CD4-positive, CD25-positive, alpha-beta regulatory T cell (primary cell): ENCODE measurements at regions not wholly inside any gene's neighbourhood (a gene's known extent, or its start where the extent isn't known, plus 50 kb on each side); places are given as distances from the start of the nearest gene placed in this dataset.

Source experiments
- ATAC-seq, 2 donors: fragments of 150-1000 bp; cut with Tn5 transposase; one replicate each; pipeline ENCODE4 v1.10.0; 2021; ENCODE audit warnings: low read depth in 2 of 2, moderate number of reproducible peaks in 2 of 2, moderate library complexity in 1 of 2
- DNase-seq, 3 donors: peaks; one replicate each; pipeline versions ENCODE4 v3.0.0 to v3.0.0-alpha.2; 2012 to 2022; ENCODE audit warnings: mixed read lengths in 1 of 3
- H3K27ac ChIP-seq: one replicate; pipeline ENCODE4 v1.7.0; 2013; ENCODE audit warnings: mild to moderate bottlenecking, low read length; ENCODE audit not compliant: insufficient read depth, poor library complexity, severe bottlenecking
- H3K27me3 ChIP-seq: one replicate; pipeline ENCODE4 v1.7.0; 2013; ENCODE audit warnings: low read length; ENCODE audit not compliant: control insufficient read depth, insufficient read depth
- H3K36me3 ChIP-seq: one replicate; pipeline ENCODE4 v1.7.0; 2013; ENCODE audit warnings: mild to moderate bottlenecking, low read length, moderate library complexity; ENCODE audit not compliant: control insufficient read depth, insufficient read depth
- H3K4me1 ChIP-seq: 2 replicates; pipeline ENCODE4 v1.7.0; 2013; ENCODE audit warnings: mild to moderate bottlenecking, low read length; ENCODE audit not compliant: insufficient read depth, control insufficient read depth, poor library complexity, severe bottlenecking
- H3K4me3 ChIP-seq: one replicate; pipeline ENCODE4 v1.7.0; 2013; ENCODE audit warnings: low read depth, mild to moderate bottlenecking, low read length, moderate library complexity
- H3K9me3 ChIP-seq, 2 experiments: 1 replicate in 1 of 2; 2 replicates in 1 of 2; pipeline ENCODE4 v1.7.0; 2013; ENCODE audit warnings: low read length in 2 of 2, mild to moderate bottlenecking in 1 of 2, moderate library complexity in 1 of 2; ENCODE audit not compliant: control insufficient read depth in 2 of 2
- H3K27ac Mint-ChIP-seq, 3 donors: one replicate each; pipeline ENCODE4 v1.8.0; 2020 to 2022; ENCODE audit warnings: mild to moderate bottlenecking in 3 of 3, mixed read lengths in 3 of 3, moderate library complexity in 2 of 3
- H3K27me3 Mint-ChIP-seq: one replicate; pipeline ENCODE4 v1.8.0; 2022; ENCODE audit warnings: mild to moderate bottlenecking, mixed read lengths
- H3K36me3 Mint-ChIP-seq: one replicate; pipeline ENCODE4 v1.8.0; 2020; ENCODE audit warnings: mixed read lengths
- H3K4me1 Mint-ChIP-seq, 4 donors: one replicate each; pipeline ENCODE4 v1.8.0; 2020 to 2022; ENCODE audit warnings: mixed read lengths in 4 of 4, mild to moderate bottlenecking in 1 of 4
- H3K4me3 Mint-ChIP-seq, 4 donors: one replicate each; pipeline ENCODE4 v1.8.0; 2020 to 2022; ENCODE audit warnings: mild to moderate bottlenecking in 4 of 4, mixed read lengths in 4 of 4, moderate library complexity in 3 of 4
- H3K9me3 Mint-ChIP-seq, 7 donors: one replicate each; pipeline ENCODE4 v1.8.0; 2020 to 2022; ENCODE audit warnings: mixed read lengths in 7 of 7, mild to moderate bottlenecking in 3 of 7, moderate library complexity in 2 of 7

DNA sequence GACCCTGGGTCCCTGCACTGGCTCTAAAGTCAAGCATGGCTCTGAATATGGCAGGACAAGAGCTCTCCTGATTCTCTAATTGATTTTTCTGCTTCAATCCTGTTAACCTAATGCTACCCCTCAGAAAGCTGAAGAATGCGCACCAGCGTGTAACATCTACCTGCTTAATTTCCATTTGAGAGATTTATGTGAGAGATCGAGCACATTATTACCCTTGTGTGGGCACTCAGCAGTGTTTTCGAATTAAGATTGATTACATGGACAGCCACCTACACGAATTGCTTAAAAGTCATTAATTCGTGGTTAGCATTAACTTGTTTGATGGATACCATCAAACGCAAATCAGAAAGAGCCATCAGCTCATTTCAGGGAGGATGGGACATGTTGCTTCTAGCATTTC lies 88.7 kb upstream of the PLPP4 start:
- Histone ChIP-seq H3K27me3 (no peaks in the 10 kb centered on the region), H3K4me1 (no peaks in the 10 kb centered on the region)
- no peaks in the 10 kb centered on the region for H3K4me1 Mint-ChIP-seq

GRCh38 chr10:120368927-120369326 lies 88.1 kb upstream of the PLPP4 start:
- Histone ChIP-seq H3K27ac (no peak overlapping the region), H3K4me3 (no peak overlapping the region), H3K4me1 (no peaks in the 10 kb centered on the region), H3K27me3 (no peaks in the 10 kb centered on the region), H3K9me3 (no peaks in the 10 kb centered on the region), H3K36me3 (no peaks in the 10 kb centered on the region)
- Mint-ChIP-seq H3K36me3 (no peaks in the 10 kb centered on the region), H3K4me3 (no peak overlapping the region), H3K27me3 (no peaks in the 10 kb centered on the region), H3K9me3 (peaks cover 0 to 6% (median 0%) of the 10 kb centered on the region in 7 donors), H3K27ac (no peak overlapping the region), H3K4me1 (no peaks in the 10 kb centered on the region)
- no peak for ATAC-seq
- no peak for DNase-seq

More for the DNA sequence above, 88.7 kb upstream of the PLPP4 start:
- no peak overlapping the region for H3K4me3 ChIP-seq
- no peak for ATAC-seq
- Mint-ChIP-seq H3K27me3 (no peaks in the 10 kb centered on the region), H3K9me3 (peaks cover 0 to 6% (median 0%) of the 10 kb centered on the region in 7 donors), H3K36me3 (no peaks in the 10 kb centered on the region), H3K27ac (no peak overlapping the region), H3K4me3 (no peak overlapping the region)
- no peaks in the 10 kb centered on the region for H3K9me3 ChIP-seq
- H3K27ac ChIP-seq = no peak overlapping the region
- DNase-seq = no peak
- H3K36me3 ChIP-seq = no peaks in the 10 kb centered on the region

DNA sequence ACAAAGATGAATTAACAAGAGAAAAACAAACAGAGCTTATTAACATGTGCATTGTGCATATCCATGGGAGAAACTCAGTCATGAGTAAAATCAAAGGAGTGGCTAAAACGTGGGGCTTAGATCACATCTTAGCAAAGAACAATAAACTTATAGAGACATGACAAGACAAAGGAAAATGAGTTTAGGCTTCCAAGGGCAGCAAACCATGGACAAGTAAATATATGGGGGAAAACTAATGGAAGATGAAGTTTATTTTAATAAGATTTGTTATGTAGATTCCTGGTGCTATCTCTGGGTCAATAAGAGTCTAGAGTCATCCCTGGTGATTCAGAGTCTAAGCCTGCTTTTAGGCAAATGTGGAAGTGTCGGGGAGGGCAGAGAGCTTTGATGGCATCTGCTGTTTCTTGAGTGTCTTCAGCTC lies 87.2 kb upstream of the PLPP4 start:
- no peaks in the 10 kb centered on the region for H3K36me3 ChIP-seq
- ATAC-seq (no peak), DNase-seq (no peak)
- H3K27me3 Mint-ChIP-seq = no peaks in the 10 kb centered on the region
- H3K36me3 Mint-ChIP-seq = no peaks in the 10 kb centered on the region
- H3K27ac Mint-ChIP-seq = no peak overlapping the region
- no peaks in the 10 kb centered on the region for H3K9me3 ChIP-seq
- H3K27ac ChIP-seq = no peak overlapping the region
- H3K27me3 ChIP-seq = no peaks in the 10 kb centered on the region
- H3K4me1 ChIP-seq = no peaks in the 10 kb centered on the region
- peaks cover 0 to 6% (median 0%) of the 10 kb centered on the region in 7 donors for H3K9me3 Mint-ChIP-seq
- H3K4me3 ChIP-seq = no peak overlapping the region
- H3K4me1 Mint-ChIP-seq = no peaks in the 10 kb centered on the region
- no peak overlapping the region for H3K4me3 Mint-ChIP-seq

DNA sequence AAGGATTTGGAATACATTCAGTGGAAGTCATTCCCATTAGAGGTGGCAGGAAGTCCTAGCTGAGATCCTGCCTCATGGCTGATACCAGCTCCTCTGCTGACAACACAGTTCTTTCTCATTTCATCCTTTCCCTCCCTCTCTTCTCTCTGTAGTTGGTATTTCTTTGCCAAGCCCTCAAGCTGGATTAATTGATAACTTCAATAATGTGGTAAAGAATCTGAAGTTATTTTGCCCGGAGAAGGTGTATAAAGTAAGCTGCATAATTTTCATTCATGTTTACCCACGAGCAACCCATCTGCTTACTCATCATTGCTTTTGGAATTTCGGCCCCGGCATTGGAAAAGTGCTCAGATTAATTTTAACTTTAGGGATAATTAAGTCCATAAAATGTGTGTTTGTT lies 85.2 kb upstream of the PLPP4 start:
- H3K36me3 ChIP-seq = no peaks in the 10 kb centered on the region
- no peaks in the 10 kb centered on the region for H3K4me1 Mint-ChIP-seq
- no peaks in the 10 kb centered on the region for H3K4me1 ChIP-seq
- H3K27me3 ChIP-seq = no peaks in the 10 kb centered on the region
- H3K9me3 Mint-ChIP-seq = peaks cover 0 to 6% (median 0%) of the 10 kb centered on the region in 7 donors
- no peaks in the 10 kb centered on the region for H3K36me3 Mint-ChIP-seq
- DNase-seq = no peak
- no peaks in the 10 kb centered on the region for H3K9me3 ChIP-seq
- ATAC-seq = no peak
- H3K4me3 ChIP-seq = no peak overlapping the region
- H3K4me3 Mint-ChIP-seq = no peak overlapping the region
- H3K27me3 Mint-ChIP-seq = no peaks in the 10 kb centered on the region
- no peak overlapping the region for H3K27ac Mint-ChIP-seq
- no peak overlapping the region for H3K27ac ChIP-seq

GRCh38 chr10:120372917-120373316 lies 84.1 kb upstream of the PLPP4 start:
- H3K9me3 ChIP-seq = no peaks in the 10 kb centered on the region
- H3K36me3 Mint-ChIP-seq = no peaks in the 10 kb centered on the region
- ATAC-seq = no peak
- no peaks in the 10 kb centered on the region for H3K4me1 ChIP-seq
- H3K9me3 Mint-ChIP-seq = peaks cover 0 to 7% (median 0%) of the 10 kb centered on the region in 7 donors
- H3K27me3 ChIP-seq = no peaks in the 10 kb centered on the region
- no peaks in the 10 kb centered on the region for H3K36me3 ChIP-seq
- DNase-seq = no peak
- H3K27ac ChIP-seq = no peak overlapping the region
- no peak overlapping the region for H3K4me3 ChIP-seq
- H3K27ac Mint-ChIP-seq = no peak overlapping the region
- H3K4me1 Mint-ChIP-seq = no peaks in the 10 kb centered on the region
- no peaks in the 10 kb centered on the region for H3K27me3 Mint-ChIP-seq
- H3K4me3 Mint-ChIP-seq = no peak overlapping the region

- H3K4me3 Mint-ChIP-seq = no peak overlapping the region
- DNase-seq (no peak), ATAC-seq (no peak)
- peaks cover 0 to 7% (median 5%) of the 10 kb centered on the region in 7 donors for H3K9me3 Mint-ChIP-seq
- H3K4me1 ChIP-seq = no peaks in the 10 kb centered on the region
- no peaks in the 10 kb centered on the region for H3K27me3 Mint-ChIP-seq
- no peaks in the 10 kb centered on the region for H3K36me3 Mint-ChIP-seq
- H3K36me3 ChIP-seq = no peaks in the 10 kb centered on the region
- no peaks in the 10 kb centered on the region for H3K4me1 Mint-ChIP-seq
- H3K9me3 ChIP-seq = no peaks in the 10 kb centered on the region
- H3K27ac ChIP-seq = no peak overlapping the region
- H3K27me3 ChIP-seq = no peaks in the 10 kb centered on the region
- H3K4me3 ChIP-seq = no peak overlapping the region
- H3K27ac Mint-ChIP-seq = no peak overlapping the region
These were observed 81.4 kb upstream of the PLPP4 start for GRCh38 chr10:120375666-120376065.

GRCh38 chr10:120381931-120382330 lies 75.1 kb upstream of the PLPP4 start:
- Histone ChIP-seq H3K36me3 (no peaks in the 10 kb centered on the region), H3K4me1 (no peaks in the 10 kb centered on the region), H3K9me3 (no peaks in the 10 kb centered on the region), H3K27me3 (no peaks in the 10 kb centered on the region), H3K27ac (no peak overlapping the region), H3K4me3 (no peak overlapping the region)
- no peak for DNase-seq
- H3K4me3 Mint-ChIP-seq = no peak overlapping the region
- no peaks in the 10 kb centered on the region for H3K36me3 Mint-ChIP-seq
- H3K9me3 Mint-ChIP-seq = peaks cover 0 to 5% (median 0%) of the 10 kb centered on the region in 7 donors
- no peak overlapping the region for H3K27ac Mint-ChIP-seq
- peaks cover 7% of the 10 kb centered on the region for H3K27me3 Mint-ChIP-seq
- no peaks in the 10 kb centered on the region for H3K4me1 Mint-ChIP-seq
- no peak for ATAC-seq

DNA sequence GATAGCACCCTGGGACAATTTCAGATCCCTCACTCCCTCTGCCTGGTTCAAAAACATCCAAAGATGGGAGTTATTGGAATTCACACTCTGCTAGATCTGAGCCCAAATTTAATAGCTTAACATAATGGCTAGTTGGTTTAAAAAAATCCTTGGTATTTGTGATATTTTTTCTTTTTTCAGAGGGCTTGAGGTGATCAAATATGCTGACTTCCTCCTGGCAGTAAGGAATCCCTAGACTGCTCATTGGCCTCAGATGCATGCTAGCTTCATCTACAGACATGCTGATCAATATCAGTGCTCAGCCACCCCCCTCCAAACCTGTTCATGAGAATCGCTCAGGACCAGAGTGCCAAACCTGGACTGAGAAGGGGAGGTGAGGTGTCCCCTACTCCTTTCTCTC lies 74.7 kb upstream of the PLPP4 start:
- Histone ChIP-seq H3K4me1 (no peaks in the 10 kb centered on the region), H3K4me3 (no peak overlapping the region), H3K9me3 (no peaks in the 10 kb centered on the region), H3K27me3 (no peaks in the 10 kb centered on the region), H3K27ac (no peak overlapping the region), H3K36me3 (no peaks in the 10 kb centered on the region)
- Mint-ChIP-seq H3K4me3 (no peak overlapping the region), H3K27me3 (peaks cover 7% of the 10 kb centered on the region), H3K27ac (no peak overlapping the region), H3K4me1 (no peaks in the 10 kb centered on the region), H3K36me3 (no peaks in the 10 kb centered on the region), H3K9me3 (peaks cover 0 to 5% (median 0%) of the 10 kb centered on the region in 7 donors)
- ATAC-seq (no peak), DNase-seq (no peak)
